ENCODE measurements at regions not wholly inside any gene's neighbourhood (a gene's known extent, or its start where the extent isn't known, plus 50 kb on each side); places are given as distances from the start of the nearest gene placed in this dataset.
A peak's percentile ranks its signal among the peaks of the same experiment; 100 is the strongest.
"Not testable (repeated sequence)": the region's sequence is repeated elsewhere in the genome, so short reads cannot be mapped to it uniquely, and the experiment has no call there.

GRCh38 chr3:130582457-130583153 lies 65.6 kb downstream of the COL6A6 start:
- TF ChIP-seq, protein P1, sequence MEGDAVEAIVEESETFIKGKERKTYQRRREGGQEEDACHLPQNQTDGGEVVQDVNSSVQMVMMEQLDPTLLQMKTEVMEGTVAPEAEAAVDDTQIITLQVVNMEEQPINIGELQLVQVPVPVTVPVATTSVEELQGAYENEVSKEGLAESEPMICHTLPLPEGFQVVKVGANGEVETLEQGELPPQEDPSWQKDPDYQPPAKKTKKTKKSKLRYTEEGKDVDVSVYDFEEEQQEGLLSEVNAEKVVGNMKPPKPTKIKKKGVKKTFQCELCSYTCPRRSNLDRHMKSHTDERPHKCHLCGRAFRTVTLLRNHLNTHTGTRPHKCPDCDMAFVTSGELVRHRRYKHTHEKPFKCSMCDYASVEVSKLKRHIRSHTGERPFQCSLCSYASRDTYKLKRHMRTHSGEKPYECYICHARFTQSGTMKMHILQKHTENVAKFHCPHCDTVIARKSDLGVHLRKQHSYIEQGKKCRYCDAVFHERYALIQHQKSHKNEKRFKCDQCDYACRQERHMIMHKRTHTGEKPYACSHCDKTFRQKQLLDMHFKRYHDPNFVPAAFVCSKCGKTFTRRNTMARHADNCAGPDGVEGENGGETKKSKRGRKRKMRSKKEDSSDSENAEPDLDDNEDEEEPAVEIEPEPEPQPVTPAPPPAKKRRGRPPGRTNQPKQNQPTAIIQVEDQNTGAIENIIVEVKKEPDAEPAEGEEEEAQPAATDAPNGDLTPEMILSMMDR (IDR thresholded peaks at IDR 0.05; ENCODE audit: borderline replicate concordance, extremely low read depth, insufficient read depth) = no peak
- no peak overlapping the region for H3K27ac ChIP-seq (ENCODE audit: low read depth in 2 of 2, low read length in 2 of 2)
- no peak overlapping the region for H3K9ac ChIP-seq (ENCODE audit: low read length in 3 of 3)
- H3K27me3 ChIP-seq (ENCODE audit: control insufficient read depth, insufficient read depth, low read length) = no peaks in the 10 kb centered on the region
- H3K4me1 ChIP-seq (ENCODE audit: control insufficient read depth in 2 of 3, insufficient read depth in 2 of 3, low read depth in 1 of 3, low read length in 3 of 3) = no peaks in the 10 kb centered on the region
- intact Hi-C loops (cut with DNase I) = no loop called here
- DNase-seq = no peak
- no peak overlapping the region for H3K4me3 ChIP-seq (ENCODE audit: low read length in 3 of 3)
- no peak for FAIRE-seq
- no peaks in the 10 kb centered on the region for H3K36me3 ChIP-seq (ENCODE audit: control insufficient read depth in 2 of 3, insufficient read depth in 3 of 3, low read length in 3 of 3)
- no peaks in the 10 kb centered on the region for H3K9me3 ChIP-seq (ENCODE audit: control insufficient read depth in 2 of 3, insufficient read depth in 1 of 3, low read length in 3 of 3)

DNA sequence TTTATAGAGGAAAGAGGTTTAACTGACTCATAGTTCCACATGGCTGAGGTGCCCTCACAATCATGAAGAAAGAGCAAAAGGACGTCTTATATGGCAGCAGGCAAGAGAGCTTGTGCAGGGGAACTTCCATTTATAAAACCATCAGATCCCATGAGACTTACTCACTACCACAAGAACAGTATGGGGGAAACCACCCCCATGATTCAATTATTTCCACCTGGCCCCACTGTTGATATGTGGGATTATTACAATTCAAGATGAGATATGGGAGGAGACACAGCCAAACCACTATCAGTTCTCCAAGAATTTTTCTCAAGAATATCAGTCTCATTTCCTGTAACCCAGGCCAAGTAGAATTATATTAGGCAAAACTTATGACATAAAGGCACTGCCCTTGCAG lies 77.8 kb downstream of the COL6A6 start:
- H3K9me3 ChIP-seq (ENCODE audit: control insufficient read depth in 2 of 3, insufficient read depth in 1 of 3, low read length in 3 of 3); H3K27me3 ChIP-seq (ENCODE audit: control insufficient read depth, insufficient read depth, low read length); H3K36me3 ChIP-seq (ENCODE audit: control insufficient read depth in 2 of 3, insufficient read depth in 3 of 3, low read length in 3 of 3); FAIRE-seq; H3K4me1 ChIP-seq (ENCODE audit: control insufficient read depth in 2 of 3, insufficient read depth in 2 of 3, low read depth in 1 of 3, low read length in 3 of 3); DNase-seq; H3K27ac ChIP-seq (ENCODE audit: low read depth in 2 of 2, low read length in 2 of 2); intact Hi-C loops (cut with DNase I); H3K4me3 ChIP-seq (ENCODE audit: low read length in 3 of 3); H3K9ac ChIP-seq (ENCODE audit: low read length in 3 of 3): not testable (repeated sequence)

DNA sequence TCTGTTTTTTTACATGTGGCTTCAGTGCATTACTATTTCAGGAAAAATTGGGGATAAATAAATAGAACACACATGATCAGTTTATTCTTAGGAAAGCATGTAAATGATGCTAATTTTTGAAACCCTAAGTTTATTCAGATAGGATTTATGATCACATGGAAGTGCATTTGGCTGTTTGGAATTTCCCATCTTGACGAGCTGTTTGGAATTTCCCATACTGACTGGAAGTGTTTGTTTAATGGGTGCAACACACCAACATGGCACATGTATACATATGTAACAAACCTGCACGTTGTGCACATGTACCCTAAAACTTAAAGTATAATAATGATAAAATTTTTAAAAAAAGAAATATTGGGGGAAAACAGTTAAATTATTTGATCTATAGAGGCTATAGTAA lies 79.5 kb downstream of the COL6A6 start:
- FAIRE-seq = no peak
- H3K4me1 ChIP-seq (ENCODE audit: control insufficient read depth in 2 of 3, insufficient read depth in 2 of 3, low read depth in 1 of 3, low read length in 3 of 3) = no peaks in the 10 kb centered on the region
- no peaks in the 10 kb centered on the region for H3K9me3 ChIP-seq (ENCODE audit: control insufficient read depth in 2 of 3, insufficient read depth in 1 of 3, low read length in 3 of 3)
- DNase-seq = no peak
- intact Hi-C loops (cut with DNase I) = no loop called here
- TF ChIP-seq, protein P1 (IDR thresholded peaks at IDR 0.05; ENCODE audit: borderline replicate concordance, extremely low read depth, insufficient read depth) = no peak
- no peaks in the 10 kb centered on the region for H3K27me3 ChIP-seq (ENCODE audit: control insufficient read depth, insufficient read depth, low read length)
- H3K36me3 ChIP-seq (ENCODE audit: control insufficient read depth in 2 of 3, insufficient read depth in 3 of 3, low read length in 3 of 3) = no peaks in the 10 kb centered on the region
- no peak overlapping the region for H3K9ac ChIP-seq (ENCODE audit: low read length in 3 of 3)
- H3K4me3 ChIP-seq (ENCODE audit: low read length in 3 of 3) = no peak overlapping the region
- H3K27ac ChIP-seq (ENCODE audit: low read depth in 2 of 2, low read length in 2 of 2) = no peak overlapping the region

DNA sequence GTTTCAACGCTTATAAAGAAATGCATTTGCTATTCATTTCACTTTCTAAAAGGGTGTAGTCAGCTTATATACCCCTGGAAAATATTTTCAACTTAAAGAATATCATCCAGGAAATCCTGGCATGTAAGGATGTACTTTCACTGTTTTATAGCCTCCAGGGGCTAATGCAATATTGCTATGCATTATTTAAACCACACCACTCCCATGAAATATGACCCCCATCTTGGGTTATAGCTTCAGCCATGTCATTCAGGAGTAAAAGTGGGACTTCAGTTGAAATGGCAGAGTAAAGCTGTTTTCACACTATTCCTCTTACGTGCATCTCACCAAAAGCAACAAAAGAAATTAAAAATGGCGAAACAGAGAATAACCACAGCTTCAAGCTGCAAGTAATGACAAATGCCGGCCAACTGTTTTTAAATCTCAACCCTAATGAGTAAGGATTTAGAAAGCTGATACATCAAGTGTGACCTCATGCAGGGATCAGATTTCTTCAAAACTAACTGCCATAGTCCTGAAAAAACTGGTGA lies 84.5 kb downstream of the COL6A6 start:
- DNase-seq (peak in 3 of 5 donors; percentile 9 to 67 (median 57)), FAIRE-seq (no peak)
- Histone ChIP-seq H3K36me3 (ENCODE audit: control insufficient read depth in 2 of 3, insufficient read depth in 3 of 3, low read length in 3 of 3) (no peaks in the 10 kb centered on the region), H3K4me3 (ENCODE audit: low read length in 3 of 3) (no peak overlapping the region), H3K27me3 (ENCODE audit: control insufficient read depth, insufficient read depth, low read length) (no peaks in the 10 kb centered on the region), H3K9me3 (ENCODE audit: control insufficient read depth in 2 of 3, insufficient read depth in 1 of 3, low read length in 3 of 3) (no peaks in the 10 kb centered on the region), H3K9ac (ENCODE audit: low read length in 3 of 3) (no peak overlapping the region), H3K4me1 (ENCODE audit: control insufficient read depth in 2 of 3, insufficient read depth in 2 of 3, low read depth in 1 of 3, low read length in 3 of 3) (no peaks in the 10 kb centered on the region), H3K27ac (ENCODE audit: low read depth in 2 of 2, low read length in 2 of 2) (no peak overlapping the region)
- TF ChIP-seq, protein P1 (IDR thresholded peaks at IDR 0.05; ENCODE audit: borderline replicate concordance, extremely low read depth, insufficient read depth) = no peak
- intact Hi-C loops (cut with DNase I) = no loop called here

All from kidney (tissue), 13 donors.